ENCODE measurements at regions not wholly inside any gene's neighbourhood (a gene's known extent, or its start where the extent isn't known, plus 50 kb on each side); places are given as distances from the start of the nearest gene placed in this dataset.
A peak's percentile ranks its signal among the peaks of the same experiment; 100 is the strongest.

GRCh38 chrX:76228499-76228898 is 55.6 kb downstream of the PBDC1 start:
- no peak for DNase-seq

GRCh38 chrX:76248901-76249300 is 76.0 kb downstream of the PBDC1 start:
- no peak for DNase-seq

GRCh38 chrX:76253432-76253831 is 80.6 kb downstream of the PBDC1 start:
- DNase-seq: peak; percentile 56

DNA sequence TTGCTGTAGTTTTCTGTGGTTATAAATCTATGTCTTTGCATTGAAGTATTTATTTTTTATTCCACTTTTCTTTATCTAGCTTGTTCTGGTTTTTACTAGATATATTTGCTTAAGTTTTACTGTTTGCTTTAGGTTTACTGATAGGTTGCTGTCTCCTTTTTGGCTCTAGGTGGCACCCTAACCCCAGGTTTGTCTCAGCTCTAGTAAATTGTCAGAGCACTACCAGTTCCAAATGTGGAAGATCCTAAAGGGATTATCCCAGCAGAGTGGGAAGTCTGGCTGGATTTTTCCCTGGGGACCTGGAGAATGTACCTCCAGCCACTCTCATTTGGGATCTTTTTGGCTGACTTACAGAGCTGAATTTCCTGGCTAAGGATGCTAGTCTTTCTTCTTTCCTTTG is 106.1 kb downstream of the PBDC1 start:
- peak; percentile 44 for DNase-seq

Measured in CD4-positive, alpha-beta T cell treated with Interleukin-21 for 1 hour (primary cell).